BE2C (cell line): ENCODE measurements at regions not wholly inside any gene's neighbourhood (a gene's known extent, or its start where the extent isn't known, plus 50 kb on each side); places are given as distances from the start of the nearest gene placed in this dataset.

ENCODE experiments used
- DNase-seq: peaks from one replicate; pipeline ENCODE4 v3.0.0-alpha.2; 2020
- H3K27me3 ChIP-seq: fragments of 250-450 bp; sonication (Bioruptor Pico); 2 replicates; pipeline ENCODE4 v1.5.1; 2020; ENCODE audit warnings: mild to moderate bottlenecking
- H3K36me3 ChIP-seq: fragments of 250-450 bp; sonication (Bioruptor Pico); 2 replicates; pipeline ENCODE4 v1.5.1; 2020; ENCODE audit warnings: mild to moderate bottlenecking
- H3K4me1 ChIP-seq: fragments of 250-450 bp; sonication (Bioruptor Pico); 2 replicates; pipeline ENCODE4 v1.5.1; 2020
- H3K4me3 ChIP-seq: 2 replicates; pipeline ENCODE4 v1.5.1; 2011; ENCODE audit warnings: low read depth, low read length
- H3K9me3 ChIP-seq: fragments of 250-450 bp; sonication (Bioruptor Pico); 2 replicates; pipeline ENCODE4 v1.5.1; 2020
- TF ChIP-seq, protein P1 (sequence below): IDR thresholded peaks from 2 replicates; pipeline ENCODE4 v1.5.1; 2012; ENCODE audit warnings: mild to moderate bottlenecking, low read depth, low read length

DNA sequence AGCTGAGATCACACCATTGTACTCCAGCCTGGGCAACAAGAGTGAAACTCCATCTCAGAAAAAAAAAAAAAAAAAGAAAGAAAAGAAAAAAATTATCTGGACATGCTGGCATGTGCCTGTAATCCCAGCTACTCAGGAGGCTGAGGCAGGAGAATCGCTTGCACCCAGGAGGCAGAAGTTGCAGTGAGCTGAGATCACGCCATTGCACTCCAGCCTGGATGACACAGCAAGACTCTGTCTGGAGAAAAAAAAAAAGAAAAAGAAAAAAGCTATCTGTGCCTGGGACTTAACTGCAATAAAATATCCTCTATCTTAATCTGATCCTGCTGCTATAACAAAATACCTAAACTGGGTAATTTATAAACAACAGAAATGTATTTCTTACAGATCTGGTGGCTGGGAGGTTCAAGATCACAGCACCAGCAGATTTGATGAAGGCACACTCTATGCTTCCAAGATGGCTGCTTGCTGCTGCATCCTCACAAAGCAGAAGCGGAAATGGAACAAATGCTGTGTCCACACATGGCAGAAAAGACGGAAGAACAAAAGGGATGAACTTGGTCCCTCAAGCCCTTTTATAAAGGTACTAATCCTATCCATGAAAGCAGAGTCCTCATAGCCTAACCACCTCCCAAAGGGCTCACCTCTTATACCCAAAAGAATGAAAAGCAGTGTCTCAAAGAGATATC is 273.3 kb upstream of the JARID2 start:
- Histone ChIP-seq H3K36me3 (no peaks in the 10 kb centered on the region), H3K4me3 (no peak overlapping the region), H3K27me3 (no peaks in the 10 kb centered on the region), H3K9me3 (no peaks in the 10 kb centered on the region), H3K4me1 (no peaks in the 10 kb centered on the region)
- TF ChIP-seq, protein P1, sequence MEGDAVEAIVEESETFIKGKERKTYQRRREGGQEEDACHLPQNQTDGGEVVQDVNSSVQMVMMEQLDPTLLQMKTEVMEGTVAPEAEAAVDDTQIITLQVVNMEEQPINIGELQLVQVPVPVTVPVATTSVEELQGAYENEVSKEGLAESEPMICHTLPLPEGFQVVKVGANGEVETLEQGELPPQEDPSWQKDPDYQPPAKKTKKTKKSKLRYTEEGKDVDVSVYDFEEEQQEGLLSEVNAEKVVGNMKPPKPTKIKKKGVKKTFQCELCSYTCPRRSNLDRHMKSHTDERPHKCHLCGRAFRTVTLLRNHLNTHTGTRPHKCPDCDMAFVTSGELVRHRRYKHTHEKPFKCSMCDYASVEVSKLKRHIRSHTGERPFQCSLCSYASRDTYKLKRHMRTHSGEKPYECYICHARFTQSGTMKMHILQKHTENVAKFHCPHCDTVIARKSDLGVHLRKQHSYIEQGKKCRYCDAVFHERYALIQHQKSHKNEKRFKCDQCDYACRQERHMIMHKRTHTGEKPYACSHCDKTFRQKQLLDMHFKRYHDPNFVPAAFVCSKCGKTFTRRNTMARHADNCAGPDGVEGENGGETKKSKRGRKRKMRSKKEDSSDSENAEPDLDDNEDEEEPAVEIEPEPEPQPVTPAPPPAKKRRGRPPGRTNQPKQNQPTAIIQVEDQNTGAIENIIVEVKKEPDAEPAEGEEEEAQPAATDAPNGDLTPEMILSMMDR = no peak
- DNase-seq = no peak

DNA sequence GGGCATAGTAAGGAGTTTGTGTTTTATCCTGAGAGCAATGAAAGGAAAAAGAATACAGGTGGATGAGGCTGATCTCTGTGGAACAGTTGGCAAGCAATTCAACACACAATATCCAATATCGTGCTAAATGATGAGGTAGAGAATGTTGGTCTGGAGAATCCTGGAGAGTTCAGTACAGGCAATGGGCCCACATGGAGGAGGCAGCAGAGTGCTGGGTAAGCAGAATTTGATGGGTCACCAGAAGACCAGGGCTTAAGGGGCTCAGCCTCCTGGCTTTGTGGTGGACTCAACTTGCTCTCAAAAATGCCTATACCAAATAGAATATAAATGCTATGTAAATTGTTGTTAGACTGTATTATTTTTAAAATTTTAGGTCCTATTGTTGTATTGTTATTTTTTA is 271.5 kb upstream of the JARID2 start:
- DNase-seq = no peak
- Histone ChIP-seq H3K27me3 (no peaks in the 10 kb centered on the region), H3K4me1 (no peaks in the 10 kb centered on the region), H3K9me3 (no peaks in the 10 kb centered on the region), H3K4me3 (no peak overlapping the region), H3K36me3 (no peaks in the 10 kb centered on the region)
- TF ChIP-seq, protein P1 = no peak

DNA sequence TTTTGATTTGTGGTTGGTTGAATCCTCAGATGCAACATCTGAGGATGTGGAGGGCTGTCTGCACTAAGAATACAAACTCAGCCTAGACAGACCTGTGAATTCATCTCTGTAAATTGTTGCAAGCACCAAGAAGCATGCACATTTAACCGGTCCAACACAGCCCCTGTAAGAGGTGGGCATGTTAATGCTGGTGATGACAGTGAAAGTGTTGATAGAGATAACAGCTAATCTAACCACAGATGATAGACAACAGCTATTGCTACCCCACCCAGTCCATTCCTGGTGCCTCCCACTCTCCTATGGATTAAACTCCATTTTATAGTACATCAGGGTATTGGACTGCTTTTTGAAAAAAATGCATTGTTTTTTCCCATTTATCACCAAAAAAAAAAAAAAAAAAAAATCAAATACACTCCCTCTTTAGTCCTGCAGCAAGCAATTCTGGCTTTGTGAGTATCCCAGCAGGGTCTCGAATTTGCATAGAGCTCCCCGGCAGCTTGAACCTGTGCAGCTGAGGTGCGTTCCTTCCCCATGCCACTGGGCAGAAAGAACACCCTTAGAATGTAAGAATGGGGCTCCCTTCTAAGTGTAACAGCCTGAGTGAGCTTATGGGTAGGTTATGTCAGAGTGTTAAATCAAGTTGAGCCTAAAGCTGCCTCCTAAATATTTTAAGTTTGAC is 270.9 kb upstream of the JARID2 start:
- Histone ChIP-seq H3K36me3 (no peaks in the 10 kb centered on the region), H3K4me3 (no peak overlapping the region), H3K9me3 (no peaks in the 10 kb centered on the region), H3K4me1 (no peaks in the 10 kb centered on the region), H3K27me3 (no peaks in the 10 kb centered on the region)
- DNase-seq = no peak
- TF ChIP-seq, protein P1 = no peak

DNA sequence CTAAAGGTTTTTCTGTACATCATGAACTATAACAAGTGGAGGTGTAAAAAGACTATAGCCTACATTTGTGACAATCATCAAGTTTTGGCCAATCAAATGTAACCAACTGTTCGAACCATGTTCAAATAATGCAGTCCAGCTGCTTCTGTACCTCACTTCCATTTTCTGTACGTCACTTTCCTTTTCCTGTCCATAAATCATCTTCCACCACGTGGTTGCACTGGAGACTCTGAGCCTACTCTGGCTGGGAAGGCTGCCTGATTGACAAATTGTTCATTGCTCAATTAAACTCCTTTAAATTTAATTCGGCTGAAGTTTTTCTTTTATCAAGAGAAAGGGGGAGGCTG is 270.4 kb upstream of the JARID2 start:
- no peak overlapping the region for H3K4me3 ChIP-seq
- no peaks in the 10 kb centered on the region for H3K4me1 ChIP-seq
- TF ChIP-seq, protein P1 = no peak
- H3K27me3 ChIP-seq = no peaks in the 10 kb centered on the region
- no peaks in the 10 kb centered on the region for H3K9me3 ChIP-seq
- H3K36me3 ChIP-seq = no peaks in the 10 kb centered on the region
- no peak for DNase-seq

DNA sequence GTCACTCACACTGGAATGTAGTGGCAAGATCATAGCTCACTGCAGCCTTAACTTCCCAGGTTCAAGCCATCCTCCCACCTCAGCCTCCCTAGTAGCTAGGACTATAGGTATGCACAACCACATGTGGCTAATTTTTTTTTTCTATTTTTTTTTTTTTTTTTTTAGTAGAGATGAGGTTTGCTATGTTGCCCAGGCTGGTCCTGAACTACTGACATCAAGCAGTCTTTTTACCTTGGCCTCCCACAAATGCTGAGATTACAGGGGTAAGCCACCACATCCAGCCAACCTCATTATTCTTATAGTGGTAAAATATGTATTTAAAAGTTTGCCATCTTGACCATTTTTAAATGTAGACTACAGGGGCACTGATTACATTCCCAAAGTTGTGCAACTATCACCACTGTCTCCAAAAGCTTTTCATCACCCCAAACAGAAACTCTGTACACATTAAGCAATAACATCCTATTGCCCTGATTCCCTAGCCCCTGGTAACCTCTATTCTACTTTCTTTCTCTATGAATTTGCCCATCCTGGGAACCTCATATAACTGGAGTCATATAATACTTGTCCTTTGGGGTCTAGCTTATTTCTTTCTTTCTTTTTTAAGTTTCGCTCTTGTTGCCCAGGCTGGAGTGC is 268.0 kb upstream of the JARID2 start:
- H3K9me3 ChIP-seq = no peaks in the 10 kb centered on the region; the same call in 1 of the 2 replicates
- H3K27me3 ChIP-seq = no peaks in the 10 kb centered on the region
- no peaks in the 10 kb centered on the region for H3K4me1 ChIP-seq
- no peak for DNase-seq
- H3K36me3 ChIP-seq = no peaks in the 10 kb centered on the region
- TF ChIP-seq, protein P1 = no peak
- H3K4me3 ChIP-seq = no peak overlapping the region

DNA sequence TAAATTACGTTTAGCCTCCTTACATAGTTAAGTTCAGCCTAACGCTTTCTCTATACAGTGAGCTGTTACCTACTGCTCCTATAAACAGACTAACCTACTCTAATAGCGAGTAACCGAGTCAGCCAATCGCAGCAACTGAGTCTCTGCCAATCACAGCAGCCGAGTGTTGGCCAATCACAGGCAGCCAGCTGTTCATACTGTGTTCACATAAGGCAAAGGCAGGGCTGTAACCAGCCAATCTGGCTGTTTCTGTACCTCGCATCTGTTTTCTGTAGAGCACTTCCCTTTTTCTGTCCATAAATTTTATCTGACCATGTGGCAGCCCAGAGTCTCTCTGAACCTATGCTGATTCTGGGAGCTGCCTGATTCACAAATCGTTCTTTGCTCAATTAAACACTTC is 263.9 kb upstream of the JARID2 start:
- Histone ChIP-seq H3K4me3 (no peak overlapping the region), H3K36me3 (no peaks in the 10 kb centered on the region), H3K27me3 (no peaks in the 10 kb centered on the region), H3K4me1 (no peaks in the 10 kb centered on the region), H3K9me3 (no peaks in the 10 kb centered on the region; the same call in 1 of the 2 replicates)
- TF ChIP-seq, protein P1 = no peak
- DNase-seq = peak; percentile 10
